Fibroblast of villous mesenchyme (primary cell): ENCODE measurements at regions not wholly inside any gene's neighbourhood (a gene's known extent, or its start where the extent isn't known, plus 50 kb on each side); places are given as distances from the start of the nearest gene placed in this dataset.
"Not testable (repeated sequence)": the region's sequence is repeated elsewhere in the genome, so short reads cannot be mapped to it uniquely, and the experiment has no call there.

ENCODE experiments used
- DNase-seq: peaks from one replicate; pipeline ENCODE4 v3.0.0-alpha.2; 2010; ENCODE audit warnings: low read depth
- H3K4me3 ChIP-seq: 2 replicates; pipeline ENCODE4 v1.5.1; 2011; ENCODE audit warnings: low read depth, mild to moderate bottlenecking, low read length
- CTCF ChIP-seq: IDR thresholded peaks from 2 replicates; pipeline ENCODE4 v1.5.1; 2012; ENCODE audit warnings: low read depth, mild to moderate bottlenecking, low read length; ENCODE audit not compliant: insufficient read depth

GRCh38 chr22:48402591-48403031 is 1425.1 kb downstream of the BRD1 start:
- TF ChIP-seq CTCF, result no peak
- H3K4me3 ChIP-seq, result no peak overlapping the region
- DNase-seq, result no peak

GRCh38 chr22:48401523-48401922 is 1426.2 kb downstream of the BRD1 start:
- H3K4me3 ChIP-seq, DNase-seq: not testable (repeated sequence)

- TF ChIP-seq CTCF, result no peak
- H3K4me3 ChIP-seq, result no peak overlapping the region
- no peak for DNase-seq
Observed at GRCh38 chr22:48398181-48398905, 1429.3 kb downstream of the BRD1 start.

- no peak for DNase-seq
- no peak for TF ChIP-seq CTCF
- no peak overlapping the region for H3K4me3 ChIP-seq
Observed at GRCh38 chr22:48397531-48398180, 1430.0 kb downstream of the BRD1 start.

- DNase-seq, result no peak
- no peak for TF ChIP-seq CTCF
- no peak overlapping the region for H3K4me3 ChIP-seq
Observed at GRCh38 chr22:48396785-48397530, 1430.7 kb downstream of the BRD1 start.

- no peak overlapping the region for H3K4me3 ChIP-seq
- no peak for TF ChIP-seq CTCF
- no peak for DNase-seq
Observed at GRCh38 chr22:48396091-48396784, 1431.4 kb downstream of the BRD1 start.

GRCh38 chr22:48395201-48395600 is 1432.5 kb downstream of the BRD1 start:
- H3K4me3 ChIP-seq, result no peak overlapping the region
- no peak for DNase-seq
- TF ChIP-seq CTCF, result no peak
